HG03045 (cell line): ENCODE measurements at regions not wholly inside any gene's neighbourhood (a gene's known extent, or its start where the extent isn't known, plus 50 kb on each side); places are given as distances from the start of the nearest gene placed in this dataset.

Experiments
- ATAC-seq: cut with Tn5 transposase; IDR thresholded peaks from one replicate; pipeline ENCODE4 v1.9.1; 2021; ENCODE audit warnings: mild to moderate bottlenecking, moderate library complexity; ENCODE audit not compliant: unreplicated experiment

DNA sequence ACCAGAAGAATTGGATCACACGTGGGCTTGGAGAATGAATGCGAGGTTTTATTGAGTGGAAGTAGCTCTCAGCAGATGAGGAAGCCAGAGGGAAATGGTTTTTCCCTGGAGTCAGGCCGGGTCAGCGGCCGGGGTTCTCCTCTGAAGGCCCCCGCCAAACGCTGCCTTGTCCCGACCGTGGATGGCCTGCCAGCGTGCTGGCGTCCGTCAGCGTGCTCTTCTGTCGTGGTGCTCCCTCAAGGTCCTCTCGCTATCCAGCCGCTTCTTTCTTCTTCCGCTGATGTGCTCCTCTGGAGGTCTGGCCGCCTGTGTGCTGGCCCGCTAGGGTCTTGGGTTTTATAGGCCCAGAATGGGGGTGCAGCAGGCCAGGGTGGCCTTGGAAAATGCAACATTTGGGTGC, 632.2 kb downstream of the TRAM1L1 start:
- no peak for ATAC-seq

DNA sequence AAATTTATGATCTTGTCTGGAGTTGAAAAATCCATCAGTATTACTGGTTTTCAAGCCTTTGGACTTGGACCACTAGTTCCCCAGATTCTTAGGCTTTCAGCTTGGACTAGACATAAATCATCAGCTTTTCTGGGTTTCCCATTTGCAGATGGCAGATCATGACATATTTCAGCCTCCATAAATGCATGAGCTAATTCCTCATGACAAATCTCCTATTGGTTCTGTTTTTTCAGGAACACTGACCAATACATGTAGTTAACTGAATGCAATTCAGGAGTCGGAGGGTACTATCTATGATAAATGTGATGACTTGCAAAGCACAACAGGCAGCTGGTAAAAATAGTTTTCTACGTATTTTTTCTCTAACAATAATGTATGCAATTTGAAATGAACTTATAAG, 635.6 kb downstream of the TRAM1L1 start:
- ATAC-seq, result no peak

DNA sequence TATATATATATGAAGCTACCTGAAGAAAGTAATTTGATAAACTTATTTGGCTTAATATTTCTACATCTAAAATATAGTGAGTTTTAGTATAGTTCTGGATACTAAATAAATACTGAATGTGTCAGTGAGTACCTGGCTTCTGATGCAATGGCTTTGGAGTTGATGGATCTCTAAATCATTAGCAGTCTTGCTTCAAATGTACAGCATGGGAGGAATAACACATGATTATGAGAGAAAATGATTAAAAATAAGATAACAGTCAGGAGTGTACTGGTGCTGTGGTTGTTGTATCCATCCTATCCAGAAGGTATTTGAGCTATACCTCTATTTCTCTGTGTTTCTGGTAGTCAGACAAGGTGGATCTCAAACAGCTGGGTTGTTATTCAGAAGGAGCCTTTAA, 641.3 kb downstream of the TRAM1L1 start:
- no peak for ATAC-seq

- no peak for ATAC-seq
Measured at GRCh38 chr4:116438981-116439729, 646.2 kb downstream of the TRAM1L1 start.

DNA sequence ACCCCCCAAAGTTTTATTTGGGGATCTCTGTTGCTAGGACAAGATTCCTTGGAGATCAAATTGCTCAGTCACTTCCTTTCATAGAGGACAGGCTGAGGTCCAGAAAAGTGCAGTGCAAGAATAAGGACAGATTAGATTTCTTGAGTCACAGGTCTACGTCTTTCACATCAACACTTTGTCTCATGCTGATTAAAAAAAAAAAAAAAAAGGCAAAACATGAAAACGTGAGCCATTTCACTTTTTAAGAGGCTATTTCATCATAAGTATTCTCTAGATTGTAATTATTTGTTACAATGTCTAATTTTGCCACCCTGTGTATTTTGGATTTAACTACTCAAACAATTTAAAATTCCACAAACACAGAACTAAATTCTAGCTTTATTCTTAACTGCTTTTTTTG, 647.0 kb downstream of the TRAM1L1 start:
- ATAC-seq, result no peak

GRCh38 chr4:116427666-116428065, 657.7 kb downstream of the TRAM1L1 start:
- no peak for ATAC-seq

GRCh38 chr4:116413222-116413621, 672.2 kb downstream of the TRAM1L1 start:
- ATAC-seq, result no peak

GRCh38 chr4:116401293-116401692, 684.1 kb downstream of the TRAM1L1 start:
- no peak for ATAC-seq

DNA sequence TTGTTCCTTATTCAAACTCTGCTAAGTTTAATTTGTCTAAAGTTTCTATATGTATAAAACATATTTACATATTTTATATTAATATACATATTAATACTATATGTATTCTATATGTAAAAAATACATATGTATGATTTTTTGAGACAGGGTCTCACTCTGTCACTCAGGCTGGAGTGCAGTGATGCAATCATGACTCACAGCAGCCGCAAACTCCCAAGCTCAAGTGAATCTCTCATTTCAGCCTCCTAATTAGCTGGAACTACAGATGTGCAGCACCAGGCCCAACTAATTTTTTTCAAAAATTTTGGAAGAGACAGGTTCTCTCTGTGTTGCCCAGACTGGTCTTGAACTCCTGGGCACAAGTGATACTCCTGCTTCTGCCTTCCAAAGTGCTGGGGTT, 684.9 kb downstream of the TRAM1L1 start:
- no peak for ATAC-seq

DNA sequence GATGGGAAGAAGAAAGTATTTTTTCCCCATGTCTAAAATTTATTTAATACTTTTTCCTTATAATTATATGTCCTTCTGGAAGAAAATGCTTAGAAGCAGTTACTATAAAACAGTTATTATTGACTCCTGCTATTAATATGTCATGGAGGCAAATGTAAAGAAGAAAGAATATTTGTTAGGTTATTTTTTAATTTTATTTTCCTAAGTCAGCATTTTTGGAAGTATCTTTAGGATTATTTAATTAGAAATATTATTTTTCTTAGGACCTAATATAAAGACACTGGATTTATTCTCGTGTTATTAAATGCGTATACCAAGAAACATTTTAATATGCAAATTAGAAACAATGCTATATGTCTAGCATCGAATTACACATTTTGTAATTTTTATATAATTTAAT, 687.7 kb downstream of the TRAM1L1 start:
- ATAC-seq, result no peak

DNA sequence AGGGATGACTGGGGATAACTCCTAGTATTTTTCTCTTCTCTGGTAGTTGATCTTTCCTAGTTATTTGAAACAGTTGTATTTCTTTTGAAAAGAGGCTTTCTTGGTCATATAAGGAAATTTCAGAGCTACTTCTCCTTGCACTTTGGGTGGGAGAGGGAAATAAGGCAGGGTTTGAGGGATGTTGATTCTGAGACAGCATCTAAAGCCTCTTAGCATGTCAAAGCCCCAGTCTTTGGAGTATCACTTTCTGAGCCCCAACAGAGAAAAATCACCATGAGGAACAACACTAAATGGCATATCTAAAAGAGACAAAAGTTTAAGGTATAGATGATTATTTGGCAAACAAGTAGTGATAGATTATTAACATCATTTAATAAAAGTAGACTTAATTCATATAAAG, 688.1 kb downstream of the TRAM1L1 start:
- ATAC-seq, result no peak

- ATAC-seq, result no peak
Measured at GRCh38 chr4:116395408-116395807, 690.0 kb downstream of the TRAM1L1 start.

DNA sequence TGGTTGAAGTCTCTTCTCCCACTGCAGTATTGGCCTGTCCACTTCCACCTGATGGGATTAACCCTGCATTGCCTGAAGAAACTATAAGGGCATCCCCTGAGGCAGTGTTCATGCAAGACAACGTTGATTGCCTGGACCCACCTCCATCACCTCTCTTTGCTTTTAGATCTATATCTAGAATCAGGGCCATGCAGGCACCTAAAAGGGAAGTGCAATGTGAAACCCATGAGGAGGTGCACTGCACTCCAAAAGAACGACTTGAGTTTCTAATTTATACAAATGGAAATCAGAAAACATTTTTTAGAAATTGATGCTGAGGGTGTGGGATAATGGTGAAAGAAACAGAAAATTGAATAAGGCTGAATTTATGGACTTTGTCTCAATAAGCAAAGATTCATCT, 694.4 kb downstream of the TRAM1L1 start:
- no peak for ATAC-seq

GRCh38 chr4:116389139-116389538, 696.2 kb downstream of the TRAM1L1 start:
- no peak for ATAC-seq

DNA sequence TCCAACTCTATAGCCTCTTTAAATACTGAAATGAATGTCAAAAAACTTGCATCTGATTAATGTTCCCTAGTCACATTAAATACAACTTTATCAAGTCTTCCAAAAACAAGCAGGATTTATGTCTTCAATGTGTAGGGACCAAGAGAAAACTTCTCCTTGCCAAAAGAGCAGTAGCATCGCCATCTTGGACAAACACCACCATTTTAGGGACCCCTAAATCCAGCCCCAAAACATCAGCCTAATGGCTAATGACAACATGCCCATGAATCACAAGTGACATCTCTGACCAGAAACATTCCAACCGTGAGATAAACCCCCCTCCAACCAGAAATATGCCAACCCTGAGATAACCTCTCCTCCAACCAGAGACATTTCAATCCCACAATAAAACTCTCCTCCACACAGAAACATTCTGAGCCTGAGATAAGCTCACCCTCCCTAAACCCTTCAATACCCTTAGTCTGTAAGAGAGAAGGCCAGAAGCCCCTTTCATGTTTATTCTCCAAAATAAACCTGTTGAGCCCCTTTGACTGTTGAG, 697.4 kb downstream of the TRAM1L1 start:
- ATAC-seq, result no peak

DNA sequence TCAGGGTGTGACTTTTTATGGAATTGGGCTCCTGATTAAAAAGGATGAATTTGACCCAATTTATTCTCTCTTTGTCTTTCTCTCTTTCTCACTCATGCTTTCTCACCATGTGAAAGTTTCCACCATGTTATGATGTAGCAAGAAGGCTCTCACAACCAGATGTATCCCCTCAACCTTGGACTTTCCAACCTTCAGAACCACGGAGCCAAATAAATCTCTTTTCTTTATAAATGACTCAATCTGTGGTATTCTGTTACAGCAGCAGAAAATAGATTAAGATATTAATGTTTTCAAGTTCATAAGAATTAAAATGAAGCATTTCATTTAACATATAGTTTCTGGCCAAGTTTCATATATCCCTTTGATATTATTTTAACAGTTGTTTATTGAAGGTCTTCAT, 698.5 kb downstream of the TRAM1L1 start:
- ATAC-seq, result no peak

DNA sequence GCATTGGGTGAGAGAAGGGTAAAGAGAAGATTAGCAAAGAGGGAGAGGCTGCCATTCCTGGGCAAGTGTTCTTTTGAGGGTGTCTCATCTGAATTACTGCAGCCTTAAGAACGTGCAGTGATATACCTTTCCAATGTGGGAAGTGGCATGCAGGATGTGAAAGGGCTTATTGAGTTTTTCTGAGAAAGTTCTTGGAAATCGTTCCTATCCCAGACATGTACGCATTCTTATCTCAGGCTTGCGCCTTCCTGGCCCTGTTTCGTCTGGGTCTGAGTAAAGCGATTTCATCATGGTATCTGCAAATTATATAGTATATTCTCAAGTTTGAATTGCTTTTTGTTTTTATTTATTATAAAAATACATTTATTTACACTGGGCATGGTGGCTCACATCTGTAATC, 699.8 kb downstream of the TRAM1L1 start:
- ATAC-seq, result no peak

- no peak for ATAC-seq
Measured at GRCh38 chr4:116374815-116375214, 710.6 kb downstream of the TRAM1L1 start.

GRCh38 chr4:116362583-116362982, 722.8 kb downstream of the TRAM1L1 start:
- ATAC-seq, result no peak

GRCh38 chr4:116361790-116362189, 723.6 kb downstream of the TRAM1L1 start:
- no peak for ATAC-seq

DNA sequence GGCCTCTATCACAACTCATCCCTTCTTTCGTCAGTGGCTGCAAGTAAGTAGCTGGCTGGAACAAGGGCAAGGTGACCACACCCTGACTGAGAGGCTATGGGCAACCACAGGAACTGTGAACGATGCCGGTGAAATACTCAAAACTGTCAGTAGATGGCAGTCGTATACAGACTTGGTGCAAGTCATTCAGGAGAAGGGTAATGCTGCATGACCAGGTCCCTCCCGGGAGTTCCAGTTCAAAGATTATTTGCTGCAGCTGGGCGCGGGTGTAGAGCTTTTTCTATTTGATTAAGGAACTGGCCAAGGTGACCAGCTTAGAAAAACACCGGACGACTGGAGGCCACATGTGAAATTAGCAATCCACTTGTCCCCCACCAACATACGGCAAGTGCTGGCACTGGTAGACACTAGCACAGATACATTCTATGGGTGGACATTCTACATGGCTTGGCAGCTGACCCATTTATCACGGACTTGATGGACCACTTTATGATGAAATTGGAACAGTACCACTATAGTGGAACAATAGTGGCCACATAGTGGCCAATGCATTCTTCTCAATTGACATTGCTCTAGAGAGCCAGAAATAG, 726.6 kb downstream of the TRAM1L1 start:
- ATAC-seq, result peak; percentile 99

DNA sequence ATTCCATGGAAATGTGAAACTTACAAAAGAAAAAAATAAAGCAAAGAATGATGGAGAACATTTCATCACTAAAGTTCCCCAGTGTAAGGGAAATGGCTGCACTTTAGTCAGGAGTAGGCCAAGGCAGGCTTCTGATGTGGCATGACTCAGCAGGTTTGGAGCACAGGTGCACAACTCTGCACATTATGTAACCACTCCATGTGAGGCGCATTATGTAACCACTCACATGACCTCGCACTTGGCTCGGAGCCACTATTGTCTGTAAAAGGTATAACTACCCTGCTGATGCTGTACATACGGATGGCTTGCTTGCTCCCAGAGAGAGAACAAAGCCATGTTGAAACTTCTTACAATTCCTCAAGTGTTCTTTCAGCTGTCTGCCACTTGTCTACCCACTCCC, 727.6 kb downstream of the TRAM1L1 start:
- no peak for ATAC-seq

GRCh38 chr4:116346750-116347149, 738.6 kb downstream of the TRAM1L1 start:
- no peak for ATAC-seq
